ENCODE measurements at regions not wholly inside any gene's neighbourhood (a gene's known extent, or its start where the extent isn't known, plus 50 kb on each side); places are given as distances from the start of the nearest gene placed in this dataset.

GRCh38 chr6:169082093-169082492, 171.6 kb downstream of the THBS2 start:
- intact Hi-C loops (cut with DNase I), result no loop called here
- Histone ChIP-seq H3K27ac (no peak overlapping the region), H3K27me3 (no peaks in the 10 kb centered on the region), H3K9me3 (no peaks in the 10 kb centered on the region), H3K36me3 (no peaks in the 10 kb centered on the region), H3K4me1 (no peaks in the 10 kb centered on the region), H3K4me3 (no peak overlapping the region)
- TF ChIP-seq, protein P1, sequence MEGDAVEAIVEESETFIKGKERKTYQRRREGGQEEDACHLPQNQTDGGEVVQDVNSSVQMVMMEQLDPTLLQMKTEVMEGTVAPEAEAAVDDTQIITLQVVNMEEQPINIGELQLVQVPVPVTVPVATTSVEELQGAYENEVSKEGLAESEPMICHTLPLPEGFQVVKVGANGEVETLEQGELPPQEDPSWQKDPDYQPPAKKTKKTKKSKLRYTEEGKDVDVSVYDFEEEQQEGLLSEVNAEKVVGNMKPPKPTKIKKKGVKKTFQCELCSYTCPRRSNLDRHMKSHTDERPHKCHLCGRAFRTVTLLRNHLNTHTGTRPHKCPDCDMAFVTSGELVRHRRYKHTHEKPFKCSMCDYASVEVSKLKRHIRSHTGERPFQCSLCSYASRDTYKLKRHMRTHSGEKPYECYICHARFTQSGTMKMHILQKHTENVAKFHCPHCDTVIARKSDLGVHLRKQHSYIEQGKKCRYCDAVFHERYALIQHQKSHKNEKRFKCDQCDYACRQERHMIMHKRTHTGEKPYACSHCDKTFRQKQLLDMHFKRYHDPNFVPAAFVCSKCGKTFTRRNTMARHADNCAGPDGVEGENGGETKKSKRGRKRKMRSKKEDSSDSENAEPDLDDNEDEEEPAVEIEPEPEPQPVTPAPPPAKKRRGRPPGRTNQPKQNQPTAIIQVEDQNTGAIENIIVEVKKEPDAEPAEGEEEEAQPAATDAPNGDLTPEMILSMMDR (IDR thresholded peaks at IDR 0.05), result no peak
- DNase-seq (no peak), ATAC-seq (no peak)

- H3K27ac ChIP-seq, result no peak overlapping the region
- H3K9me3 ChIP-seq, result no peaks in the 10 kb centered on the region
- ATAC-seq (no peak), DNase-seq (no peak)
- intact Hi-C loops (cut with DNase I), result no loop called here
- H3K36me3 ChIP-seq, result no peaks in the 10 kb centered on the region
- H3K4me1 ChIP-seq, result no peaks in the 10 kb centered on the region
- H3K27me3 ChIP-seq, result no peaks in the 10 kb centered on the region
- H3K4me3 ChIP-seq, result no peak overlapping the region
- TF ChIP-seq, protein P1 (IDR thresholded peaks at IDR 0.05), result no peak
Observed at GRCh38 chr6:169081248-169081647, 172.4 kb downstream of the THBS2 start.

DNA sequence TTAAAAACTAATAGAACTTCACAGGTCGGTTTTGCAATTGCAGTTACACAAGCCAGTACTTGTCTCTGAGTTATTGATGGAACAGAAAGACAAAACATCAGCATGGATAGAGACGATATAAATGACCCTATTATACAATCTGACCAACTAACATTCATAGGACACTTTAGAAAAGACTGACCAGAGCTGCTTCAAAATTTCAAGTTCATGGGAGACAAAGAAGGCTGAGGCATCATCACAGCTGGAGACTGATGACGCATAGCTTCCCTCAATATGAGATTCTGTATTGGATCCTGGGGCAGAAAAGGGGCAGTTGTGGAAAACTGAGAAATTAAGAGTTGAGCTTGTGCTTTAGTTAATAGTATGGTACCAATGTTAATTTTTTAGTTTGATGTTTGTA, 174.0 kb downstream of the THBS2 start:
- DNase-seq (no peak), ATAC-seq (no peak)
- Histone ChIP-seq H3K36me3 (no peaks in the 10 kb centered on the region), H3K27me3 (no peaks in the 10 kb centered on the region), H3K9me3 (no peaks in the 10 kb centered on the region), H3K27ac (no peak overlapping the region), H3K4me3 (no peak overlapping the region), H3K4me1 (no peaks in the 10 kb centered on the region)
- TF ChIP-seq, protein P1 (IDR thresholded peaks at IDR 0.05), result no peak
- intact Hi-C loops (cut with DNase I), result no loop called here

DNA sequence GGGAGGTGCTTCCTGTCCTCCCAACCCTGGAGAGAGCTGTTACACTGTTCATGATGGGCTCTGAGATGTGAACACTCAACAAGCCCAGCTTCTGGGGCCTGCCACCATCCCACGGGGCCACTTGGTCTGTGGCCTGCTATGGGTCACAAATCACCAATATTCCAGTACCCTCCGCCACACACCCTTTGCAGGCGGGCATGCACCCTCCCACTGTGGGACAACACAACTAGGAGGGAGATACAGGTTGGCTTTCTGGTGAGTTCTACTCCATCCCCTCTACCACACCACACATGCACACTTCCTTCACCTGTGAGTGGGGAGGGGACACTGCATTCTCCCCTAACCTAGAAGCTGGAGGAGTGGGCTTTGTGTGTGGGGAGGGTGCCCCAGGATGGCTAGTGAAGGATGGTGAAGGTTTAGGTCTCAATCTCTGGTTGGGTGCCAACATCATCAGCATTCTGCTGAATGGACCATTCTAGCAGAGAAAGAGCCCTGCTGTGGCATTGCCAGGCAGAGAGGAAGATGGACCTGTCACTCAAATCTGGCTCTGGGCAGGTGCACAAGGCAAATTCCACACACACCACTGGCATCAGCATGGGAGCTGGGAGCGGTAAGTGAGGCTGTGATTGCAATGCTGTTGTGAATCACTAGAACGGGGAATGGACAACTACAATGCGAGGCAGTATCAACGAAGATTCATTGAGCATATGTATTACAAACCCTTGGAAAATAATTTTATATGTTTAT, 175.1 kb downstream of the THBS2 start:
- intact Hi-C loops (cut with DNase I), result no loop called here
- no peaks in the 10 kb centered on the region for H3K36me3 ChIP-seq

DNA sequence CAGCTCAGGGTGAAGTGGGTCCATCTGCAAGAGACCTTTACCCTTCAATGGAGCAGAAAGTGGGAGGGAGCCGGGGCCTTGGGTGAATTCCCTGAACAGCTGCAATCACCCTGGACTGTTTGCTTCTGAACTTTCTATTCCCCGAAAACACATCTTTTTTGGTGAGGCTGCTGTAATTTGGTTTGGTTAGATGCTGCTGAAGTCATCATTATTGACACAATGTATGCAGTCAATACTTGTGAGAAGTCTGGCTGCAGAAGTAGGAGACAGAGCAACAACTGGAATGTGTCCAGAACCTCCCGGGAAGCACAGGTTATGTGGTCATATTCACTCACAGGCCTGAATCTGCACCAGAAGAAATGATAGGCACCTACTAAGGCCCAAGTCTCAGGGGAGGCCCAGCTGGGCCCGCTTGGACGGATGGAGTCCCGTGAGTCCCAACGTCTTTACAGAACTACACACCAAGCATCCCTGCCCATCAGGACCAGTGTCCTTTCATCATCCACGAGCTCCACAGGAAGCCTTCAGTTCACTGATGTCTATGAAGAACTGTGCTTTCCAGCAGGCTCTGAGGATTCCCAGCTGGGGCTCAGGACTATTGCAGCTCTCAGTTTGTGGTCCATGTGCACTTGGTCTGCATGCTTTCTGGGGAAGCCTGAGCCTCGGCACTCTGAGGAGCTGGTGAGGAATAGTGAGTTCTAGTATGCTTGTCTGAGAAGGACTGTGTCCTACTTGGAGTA, 177.6 kb downstream of the THBS2 start:
- no peak for ATAC-seq
- H3K4me3 ChIP-seq, result no peak overlapping the region
- H3K36me3 ChIP-seq, result no peaks in the 10 kb centered on the region
- TF ChIP-seq, protein P1 (IDR thresholded peaks at IDR 0.05), result no peak
- H3K27me3 ChIP-seq, result no peaks in the 10 kb centered on the region
- peak overlapping the region in 1 of 2 donors; percentile 65 for H3K27ac ChIP-seq
- no peaks in the 10 kb centered on the region for H3K9me3 ChIP-seq
- no peaks in the 10 kb centered on the region for H3K4me1 ChIP-seq
- intact Hi-C loops (cut with DNase I), result no loop called here
- DNase-seq, result no peak

More for the DNA sequence above, 175.1 kb downstream of the THBS2 start:
- Histone ChIP-seq H3K9me3 (no peaks in the 10 kb centered on the region), H3K27ac (no peak overlapping the region), H3K4me1 (no peaks in the 10 kb centered on the region), H3K27me3 (no peaks in the 10 kb centered on the region), H3K4me3 (no peak overlapping the region)
- ATAC-seq, result no peak
- DNase-seq, result no peak
- TF ChIP-seq, protein P1 (IDR thresholded peaks at IDR 0.05), result no peak
